Endothelial cell of umbilical vein (primary cell): ENCODE measurements at regions not wholly inside any gene's neighbourhood (a gene's known extent, or its start where the extent isn't known, plus 50 kb on each side); places are given as distances from the start of the nearest gene placed in this dataset.

Source experiments
- BruUV-seq: library from RNA; stranded (reverse); fragments of 400-500 nt; replicated peaks from 2 replicates; lab custom pipeline; 2021; lab: Mats Ljungman, UMichigan
- CTCF ChIA-PET: fragments of 300-600, 350-600 bp; sonication (Branson Sonifier 250); formaldehyde crosslinking; loops from one replicate; lab custom pipeline; 2021; ENCODE audit warnings: antibody characterized with exemption, inconsistent platforms; lab: Charles Lee
- POLR2A ChIA-PET: fragments of 300-600, 350-600 bp; sonication (Branson Sonifier 250); formaldehyde crosslinking; loops from one replicate; lab custom pipeline; 2021; ENCODE audit warnings: antibody characterized with exemption, inconsistent platforms; lab: Charles Lee
- DNase-seq: peaks from one replicate; pipeline ENCODE4 v3.0.0-alpha.2; 2011; ENCODE audit warnings: low read depth, low spot score
- FAIRE-seq: peaks from 2 replicates; lab custom pipeline; 2011; peaks lifted over from hg19 to GRCh38; lab: Jason Lieb, UNC
- H2AFZ ChIP-seq: 2 replicates; pipeline ENCODE4 v1.6.0; 2012; ENCODE audit warnings: low read depth, low read length, control low read depth, inconsistent platforms
- H3K27ac ChIP-seq: 2 replicates; pipeline ENCODE4 v1.5.1; 2011; ENCODE audit warnings: low read depth, mild to moderate bottlenecking, control low read depth, low read length, moderate library complexity; ENCODE audit not compliant: insufficient read depth
- H3K27me3 ChIP-seq, 2 experiments: 2 replicates each; pipeline versions ENCODE4 v1.6.0 to v1.6.1; 2011; ENCODE audit warnings: low read length in 2 of 2, mixed read lengths in 1 of 2; ENCODE audit not compliant: control insufficient read depth in 2 of 2, insufficient read depth in 2 of 2
- H3K36me3 ChIP-seq, 2 experiments: 2 replicates in 1 of 2; 3 replicates in 1 of 2; pipeline ENCODE4 v1.5.1; 2011; ENCODE audit warnings: low read length in 2 of 2, mild to moderate bottlenecking in 1 of 2, moderate library complexity in 1 of 2; ENCODE audit not compliant: control insufficient read depth in 2 of 2, insufficient read depth in 2 of 2; ENCODE audit errors: extremely low read depth in 1 of 2
- H3K4me1 ChIP-seq: 3 replicates; pipeline ENCODE4 v1.5.1; 2011; ENCODE audit warnings: mild to moderate bottlenecking, low read length; ENCODE audit not compliant: control insufficient read depth, insufficient read depth; ENCODE audit errors: extremely low read depth
- H3K4me2 ChIP-seq: 2 replicates; pipeline ENCODE4 v1.6.1; 2011; ENCODE audit warnings: low read length, control low read depth, mixed read lengths; ENCODE audit not compliant: insufficient read depth
- H3K4me3 ChIP-seq, 3 experiments: fragments of 200-600 bp in 1 of 3; sonication (generic), shearing (Covaris generic) in 1 of 3; replicated peaks in 1 of 3; 2 replicates each; pipeline ENCODE4 v1.5.1; 2011 to 2016; ENCODE audit warnings: control low read depth in 3 of 3, low read length in 3 of 3, mild to moderate bottlenecking in 2 of 3, inconsistent platforms in 1 of 3, low read depth in 1 of 3, moderate library complexity in 1 of 3; ENCODE audit not compliant: insufficient read depth in 1 of 3
- H3K79me2 ChIP-seq: 2 replicates; pipeline ENCODE4 v1.6.0; 2012; ENCODE audit warnings: low read length, inconsistent platforms; ENCODE audit not compliant: control insufficient read depth, insufficient read depth
- H3K9ac ChIP-seq: replicated peaks from 2 replicates; pipeline ENCODE3; 2011; ENCODE audit warnings: low read length, control low read depth; ENCODE audit not compliant: insufficient read depth; ENCODE audit errors: extremely low read depth
- H3K9me1 ChIP-seq: replicated peaks from 3 replicates; pipeline ENCODE4 v1.6.0; 2011; ENCODE audit warnings: mild to moderate bottlenecking, low read length; ENCODE audit not compliant: control insufficient read depth, insufficient read depth; ENCODE audit errors: extremely low read depth
- H3K9me3 ChIP-seq: replicated peaks from 2 replicates; pipeline ENCODE4 v1.5.1; 2012; ENCODE audit warnings: low read length, inconsistent platforms; ENCODE audit not compliant: control insufficient read depth, insufficient read depth
- H4K20me1 ChIP-seq: replicated peaks from 2 replicates; pipeline ENCODE3; 2011; ENCODE audit warnings: mild to moderate bottlenecking, low read length; ENCODE audit not compliant: control insufficient read depth, insufficient read depth; ENCODE audit errors: extremely low read depth
- EZH2 ChIP-seq: IDR thresholded peaks from 2 replicates; pipeline ENCODE4 v1.6.1; 2012; ENCODE audit warnings: borderline replicate concordance, low read depth, mild to moderate bottlenecking, moderate library complexity, low read length, inconsistent platforms; ENCODE audit not compliant: severe bottlenecking
- FOS ChIP-seq: IDR thresholded peaks from 2 replicates; pipeline ENCODE4 v1.6.1; 2011; ENCODE audit warnings: mild to moderate bottlenecking, low read length, moderate library complexity, borderline replicate concordance; ENCODE audit not compliant: insufficient read depth
- GATA2 ChIP-seq: IDR thresholded peaks from 2 replicates; pipeline ENCODE4 v1.7.0; 2011; ENCODE audit warnings: low read depth, mild to moderate bottlenecking, moderate library complexity, mixed read lengths, low read length; ENCODE audit not compliant: insufficient read length, insufficient read depth
- JUN ChIP-seq: IDR thresholded peaks from 2 replicates; pipeline ENCODE4 v1.6.1; 2011; ENCODE audit warnings: borderline replicate concordance, low read depth; ENCODE audit not compliant: insufficient read length, insufficient read depth
- MYC ChIP-seq: IDR thresholded peaks from one replicate; pipeline ENCODE4 v1.6.1; 2011; ENCODE audit warnings: mild to moderate bottlenecking, low read depth, low read length
- POLR2A ChIP-seq: IDR thresholded peaks from 2 replicates; pipeline ENCODE4 v1.6.1; 2012; ENCODE audit warnings: low read depth, mild to moderate bottlenecking, control low read depth, low read length
- POLR2AphosphoS5 ChIP-seq: IDR thresholded peaks from 2 replicates; pipeline ENCODE4 v1.6.1; 2012; ENCODE audit warnings: low read depth, mild to moderate bottlenecking, control low read depth, low read length, moderate library complexity; ENCODE audit not compliant: insufficient read depth
- dilution Hi-C: fragments of 300-500 bp; cut with MboI; formaldehyde crosslinking; loops from one replicate; pipeline ENCODE4 v1.15.0; 2019; ENCODE audit warnings: low sequenced_read_pairs; ENCODE audit not compliant: extremely low pct_ligation_motif_present
- intact Hi-C: fragments of 100-400 bp; cut with micrococcal nuclease; formaldehyde crosslinking; loops from one replicate; pipeline ENCODE4 v1.10.0; 2022
- TF ChIP-seq, protein P1 (sequence below): IDR thresholded peaks from 2 replicates; pipeline ENCODE4 v1.6.1; 2011; ENCODE audit not compliant: insufficient read depth, insufficient read length
- TF ChIP-seq, protein P2 (sequence below), 2 donors: IDR thresholded peaks; 1 replicate in 1 of 2; 2 replicates in 1 of 2; pipeline ENCODE4 v1.5.1; 2011; ENCODE audit warnings: low read length in 2 of 2, mild to moderate bottlenecking in 2 of 2, moderate library complexity in 2 of 2, control low read depth in 1 of 2, inconsistent platforms in 1 of 2, low read depth in 1 of 2; ENCODE audit not compliant: insufficient read depth in 1 of 2; ENCODE audit errors: extremely low read depth in 1 of 2

DNA sequence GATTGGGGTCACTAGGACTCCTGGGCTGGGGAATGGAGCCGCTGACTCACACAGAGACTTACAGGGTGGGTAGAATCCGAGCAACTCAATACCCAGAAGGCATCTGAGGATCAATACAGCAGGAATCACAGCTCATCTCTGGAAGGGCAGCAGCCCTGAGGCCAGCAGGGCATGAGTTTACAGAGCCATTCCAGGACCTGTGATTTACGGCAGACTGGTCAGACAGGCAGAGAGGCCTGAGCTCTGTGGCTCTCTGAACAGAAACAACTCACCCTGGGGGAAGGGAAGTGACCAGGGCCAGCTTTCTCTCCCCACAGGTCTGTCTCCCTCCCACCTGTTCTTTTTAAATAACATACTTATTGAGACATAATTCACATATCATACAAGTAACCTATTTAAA lies 88.2 kb upstream of the CXCL12 start:
- Histone ChIP-seq H3K36me3 (no peaks in the 10 kb centered on the region), H3K4me2 (no peak overlapping the region), H3K4me3 (no peak overlapping the region), H3K9me3 (no peaks in the 10 kb centered on the region), H3K79me2 (no peaks in the 10 kb centered on the region), H2AFZ (no peak overlapping the region), H3K9me1 (no peaks in the 10 kb centered on the region), H3K9ac (no peak overlapping the region), H3K27ac (no peak overlapping the region), H4K20me1 (no peaks in the 10 kb centered on the region), H3K4me1 (no peaks in the 10 kb centered on the region), H3K27me3 (no peaks in the 10 kb centered on the region)
- CTCF ChIA-PET, result no interaction called here
- POLR2A ChIA-PET, result no interaction called here
- intact Hi-C loops, result no loop called here
- dilution Hi-C loops, result no loop called here
- no TSS peak for BruUV-seq
- TF ChIP-seq, protein P1, sequence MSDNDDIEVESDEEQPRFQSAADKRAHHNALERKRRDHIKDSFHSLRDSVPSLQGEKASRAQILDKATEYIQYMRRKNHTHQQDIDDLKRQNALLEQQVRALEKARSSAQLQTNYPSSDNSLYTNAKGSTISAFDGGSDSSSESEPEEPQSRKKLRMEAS, result no peak
- TF ChIP-seq JUN, result no peak
- no peak for TF ChIP-seq EZH2
- TF ChIP-seq MYC, result no peak
- no peak for TF ChIP-seq POLR2A
- TF ChIP-seq, protein P2, sequence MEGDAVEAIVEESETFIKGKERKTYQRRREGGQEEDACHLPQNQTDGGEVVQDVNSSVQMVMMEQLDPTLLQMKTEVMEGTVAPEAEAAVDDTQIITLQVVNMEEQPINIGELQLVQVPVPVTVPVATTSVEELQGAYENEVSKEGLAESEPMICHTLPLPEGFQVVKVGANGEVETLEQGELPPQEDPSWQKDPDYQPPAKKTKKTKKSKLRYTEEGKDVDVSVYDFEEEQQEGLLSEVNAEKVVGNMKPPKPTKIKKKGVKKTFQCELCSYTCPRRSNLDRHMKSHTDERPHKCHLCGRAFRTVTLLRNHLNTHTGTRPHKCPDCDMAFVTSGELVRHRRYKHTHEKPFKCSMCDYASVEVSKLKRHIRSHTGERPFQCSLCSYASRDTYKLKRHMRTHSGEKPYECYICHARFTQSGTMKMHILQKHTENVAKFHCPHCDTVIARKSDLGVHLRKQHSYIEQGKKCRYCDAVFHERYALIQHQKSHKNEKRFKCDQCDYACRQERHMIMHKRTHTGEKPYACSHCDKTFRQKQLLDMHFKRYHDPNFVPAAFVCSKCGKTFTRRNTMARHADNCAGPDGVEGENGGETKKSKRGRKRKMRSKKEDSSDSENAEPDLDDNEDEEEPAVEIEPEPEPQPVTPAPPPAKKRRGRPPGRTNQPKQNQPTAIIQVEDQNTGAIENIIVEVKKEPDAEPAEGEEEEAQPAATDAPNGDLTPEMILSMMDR (IDR thresholded peaks at IDR 0.05; ENCODE audit: extremely low read depth in 1 of 2, insufficient read depth in 1 of 2, low read depth in 1 of 2, low read length in 2 of 2), result no peak
- no peak for TF ChIP-seq POLR2AphosphoS5
- TF ChIP-seq FOS, result no peak
- TF ChIP-seq GATA2, result no peak
- FAIRE-seq, result no peak
- DNase-seq, result no peak
